ENCODE measurements at regions not wholly inside any gene's neighbourhood (a gene's known extent, or its start where the extent isn't known, plus 50 kb on each side); places are given as distances from the start of the nearest gene placed in this dataset.

GRCh38 chr1:199688133-199688676, 339.3 kb upstream of the NR5A2 start:
- H3K36me3 ChIP-seq: no peaks in the 10 kb centered on the region
- DNase-seq (ENCODE audit: low read depth in 1 of 2, low spot score in 2 of 2): no peak
- peaks cover 56% of the 10 kb centered on the region for H3K4me1 ChIP-seq (replicated peaks)
- no peaks in the 10 kb centered on the region for H3K27me3 ChIP-seq (replicated peaks)
- H3K4me3 ChIP-seq: no peak overlapping the region
- no peak overlapping the region for H3K27ac ChIP-seq
- no peaks in the 10 kb centered on the region for H3K9me3 ChIP-seq (replicated peaks)

GRCh38 chr1:199688774-199689173, 338.7 kb upstream of the NR5A2 start:
- H3K4me1 ChIP-seq (replicated peaks): peaks cover 56% of the 10 kb centered on the region
- DNase-seq (ENCODE audit: low read depth in 1 of 2, low spot score in 2 of 2): no peak
- H3K27ac ChIP-seq: no peak overlapping the region
- H3K27me3 ChIP-seq (replicated peaks): no peaks in the 10 kb centered on the region
- no peak overlapping the region for H3K4me3 ChIP-seq
- H3K9me3 ChIP-seq (replicated peaks): no peaks in the 10 kb centered on the region
- H3K36me3 ChIP-seq: no peaks in the 10 kb centered on the region

GRCh38 chr1:199690496-199690895, 337.0 kb upstream of the NR5A2 start:
- DNase-seq (ENCODE audit: low read depth in 1 of 2, low spot score in 2 of 2): no peak
- Histone ChIP-seq H3K4me3 (no peak overlapping the region), H3K4me1 (replicated peaks) (peaks cover 48% of the 10 kb centered on the region), H3K27me3 (replicated peaks) (no peaks in the 10 kb centered on the region), H3K27ac (no peak overlapping the region), H3K9me3 (replicated peaks) (no peaks in the 10 kb centered on the region), H3K36me3 (no peaks in the 10 kb centered on the region)

GRCh38 chr1:199691540-199691939, 336.0 kb upstream of the NR5A2 start:
- H3K9me3 ChIP-seq (replicated peaks): no peaks in the 10 kb centered on the region
- peak; percentile 60 to 68 for DNase-seq (ENCODE audit: low read depth in 1 of 2, low spot score in 2 of 2)
- no peak overlapping the region for H3K4me3 ChIP-seq
- no peaks in the 10 kb centered on the region for H3K27me3 ChIP-seq (replicated peaks)
- peak overlapping the region; percentile 27; the same call in 1 of the 2 replicates for H3K27ac ChIP-seq
- H3K4me1 ChIP-seq (replicated peaks): peaks cover 38% of the 10 kb centered on the region
- no peaks in the 10 kb centered on the region for H3K36me3 ChIP-seq

- H3K27ac ChIP-seq: no peak overlapping the region
- H3K9me3 ChIP-seq (replicated peaks): no peaks in the 10 kb centered on the region
- DNase-seq (ENCODE audit: low read depth in 1 of 2, low spot score in 2 of 2): no peak
- no peaks in the 10 kb centered on the region for H3K27me3 ChIP-seq (replicated peaks)
- no peak overlapping the region for H3K4me3 ChIP-seq
- peaks cover 26% of the 10 kb centered on the region for H3K4me1 ChIP-seq (replicated peaks)
- no peaks in the 10 kb centered on the region for H3K36me3 ChIP-seq
These were observed 333.8 kb upstream of the NR5A2 start for GRCh38 chr1:199693724-199694123.

GRCh38 chr1:199696225-199696624, 331.3 kb upstream of the NR5A2 start:
- no peak for DNase-seq (ENCODE audit: low read depth in 1 of 2, low spot score in 2 of 2)
- no peaks in the 10 kb centered on the region for H3K27me3 ChIP-seq (replicated peaks)
- no peaks in the 10 kb centered on the region for H3K36me3 ChIP-seq
- no peaks in the 10 kb centered on the region for H3K9me3 ChIP-seq (replicated peaks)
- no peak overlapping the region for H3K4me3 ChIP-seq
- peaks cover 8% of the 10 kb centered on the region for H3K4me1 ChIP-seq (replicated peaks)
- no peak overlapping the region for H3K27ac ChIP-seq

GRCh38 chr1:199698222-199698621, 329.3 kb upstream of the NR5A2 start:
- Histone ChIP-seq H3K36me3 (no peaks in the 10 kb centered on the region), H3K27ac (no peak overlapping the region)
- DNase-seq (ENCODE audit: low read depth in 1 of 2, low spot score in 2 of 2): no peak

GRCh38 chr1:199700551-199700950, 327.0 kb upstream of the NR5A2 start:
- Histone ChIP-seq H3K27ac (no peak overlapping the region), H3K9me3 (replicated peaks) (no peaks in the 10 kb centered on the region), H3K27me3 (replicated peaks) (no peaks in the 10 kb centered on the region), H3K4me1 (replicated peaks) (no peaks in the 10 kb centered on the region), H3K4me3 (no peak overlapping the region), H3K36me3 (no peaks in the 10 kb centered on the region)
- no peak for DNase-seq (ENCODE audit: low read depth in 1 of 2, low spot score in 2 of 2)

More at GRCh38 chr1:199698222-199698621, 329.3 kb upstream of the NR5A2 start:
- Histone ChIP-seq H3K4me1 (replicated peaks) (no peaks in the 10 kb centered on the region), H3K27me3 (replicated peaks) (no peaks in the 10 kb centered on the region), H3K9me3 (replicated peaks) (no peaks in the 10 kb centered on the region), H3K4me3 (no peak overlapping the region)

- Histone ChIP-seq H3K4me3 (no peak overlapping the region), H3K27ac (no peak overlapping the region), H3K9me3 (replicated peaks) (no peaks in the 10 kb centered on the region), H3K27me3 (replicated peaks) (no peaks in the 10 kb centered on the region), H3K4me1 (replicated peaks) (no peaks in the 10 kb centered on the region), H3K36me3 (no peaks in the 10 kb centered on the region)
- no peak for DNase-seq (ENCODE audit: low read depth in 1 of 2, low spot score in 2 of 2)
These were observed 325.8 kb upstream of the NR5A2 start for GRCh38 chr1:199701726-199702125.

GRCh38 chr1:199704231-199704630, 323.3 kb upstream of the NR5A2 start:
- no peaks in the 10 kb centered on the region for H3K9me3 ChIP-seq (replicated peaks)
- H3K27ac ChIP-seq: no peak overlapping the region
- H3K4me1 ChIP-seq (replicated peaks): no peaks in the 10 kb centered on the region
- H3K36me3 ChIP-seq: no peaks in the 10 kb centered on the region
- H3K27me3 ChIP-seq (replicated peaks): no peaks in the 10 kb centered on the region
- no peak overlapping the region for H3K4me3 ChIP-seq
- no peak for DNase-seq (ENCODE audit: low read depth in 1 of 2, low spot score in 2 of 2)

- H3K27ac ChIP-seq: no peak overlapping the region
- DNase-seq (ENCODE audit: low read depth in 1 of 2, low spot score in 2 of 2): no peak
These were observed 321.7 kb upstream of the NR5A2 start for GRCh38 chr1:199705825-199706224.

GRCh38 chr1:199706826-199707606, 320.5 kb upstream of the NR5A2 start:
- H3K4me3 ChIP-seq: no peak overlapping the region
- H3K27ac ChIP-seq: no peak overlapping the region
- H3K36me3 ChIP-seq: no peaks in the 10 kb centered on the region
- no peaks in the 10 kb centered on the region for H3K27me3 ChIP-seq (replicated peaks)
- no peaks in the 10 kb centered on the region for H3K9me3 ChIP-seq (replicated peaks)
- DNase-seq (ENCODE audit: low read depth in 1 of 2, low spot score in 2 of 2): no peak
- no peaks in the 10 kb centered on the region for H3K4me1 ChIP-seq (replicated peaks)

More at GRCh38 chr1:199705825-199706224, 321.7 kb upstream of the NR5A2 start:
- Histone ChIP-seq H3K4me1 (replicated peaks) (no peaks in the 10 kb centered on the region), H3K9me3 (replicated peaks) (no peaks in the 10 kb centered on the region), H3K27me3 (replicated peaks) (no peaks in the 10 kb centered on the region), H3K36me3 (no peaks in the 10 kb centered on the region), H3K4me3 (no peak overlapping the region)

- H3K27me3 ChIP-seq (replicated peaks): no peaks in the 10 kb centered on the region
- H3K4me3 ChIP-seq: no peak overlapping the region
- H3K4me1 ChIP-seq (replicated peaks): no peaks in the 10 kb centered on the region
- no peak for DNase-seq (ENCODE audit: low read depth in 1 of 2, low spot score in 2 of 2)
- no peaks in the 10 kb centered on the region for H3K9me3 ChIP-seq (replicated peaks)
- H3K36me3 ChIP-seq: no peaks in the 10 kb centered on the region
- H3K27ac ChIP-seq: no peak overlapping the region
These were observed 316.5 kb upstream of the NR5A2 start for GRCh38 chr1:199710974-199711373.

GRCh38 chr1:199716729-199717128, 310.8 kb upstream of the NR5A2 start:
- no peaks in the 10 kb centered on the region for H3K4me1 ChIP-seq (replicated peaks)

More at GRCh38 chr1:199716729-199717128, 310.8 kb upstream of the NR5A2 start:
- H3K9me3 ChIP-seq (replicated peaks): no peaks in the 10 kb centered on the region
- no peak for DNase-seq (ENCODE audit: low read depth in 1 of 2, low spot score in 2 of 2)
- no peak overlapping the region for H3K4me3 ChIP-seq
- H3K36me3 ChIP-seq: no peaks in the 10 kb centered on the region
- no peaks in the 10 kb centered on the region for H3K27me3 ChIP-seq (replicated peaks)
- no peak overlapping the region for H3K27ac ChIP-seq
